Neural progenitor cell (in vitro differentiated cells): ENCODE measurements at regions not wholly inside any gene's neighbourhood (a gene's known extent, or its start where the extent isn't known, plus 50 kb on each side); places are given as distances from the start of the nearest gene placed in this dataset.

Experiments used
- DNase-seq: peaks from one replicate; pipeline ENCODE4 v3.0.0-alpha.2; 2016; ENCODE audit warnings: low spot score
- H2AFZ ChIP-seq: fragments of 200-600 bp; sonication (generic); replicated peaks from 2 replicates; pipeline ENCODE4 v1.6.1; 2016; ENCODE audit warnings: antibody characterized with exemption
- H3F3A ChIP-seq: fragments of 200-600 bp; sonication (generic); 2 replicates; pipeline ENCODE4 v1.6.1; 2016; ENCODE audit warnings: antibody characterized with exemption, low read depth
- H3K27ac ChIP-seq: fragments of 200-600 bp; sonication (generic); 2 replicates; pipeline ENCODE4 v1.5.1; 2016; ENCODE audit warnings: mild to moderate bottlenecking
- H3K27me3 ChIP-seq: fragments of 200-600 bp; sonication (generic); 2 replicates; pipeline ENCODE4 v1.6.1; 2016; ENCODE audit warnings: mild to moderate bottlenecking, moderate library complexity
- H3K36me3 ChIP-seq: fragments of 200-600 bp; sonication (generic); 2 replicates; pipeline ENCODE4 v1.5.1; 2016
- H3K4me1 ChIP-seq: fragments of 200-600 bp; sonication (generic); 2 replicates; pipeline ENCODE4 v1.6.1; 2016; ENCODE audit warnings: mixed run types
- H3K4me2 ChIP-seq: fragments of 200-600 bp; sonication (generic); 2 replicates; pipeline ENCODE4 v1.6.1; 2016
- H3K4me3 ChIP-seq: fragments of 200-600 bp; sonication (generic); 2 replicates; pipeline ENCODE4 v1.5.1; 2016
- H3K79me2 ChIP-seq: fragments of 200-600 bp; sonication (generic); 2 replicates; pipeline ENCODE4 v1.6.1; 2016; ENCODE audit warnings: low read depth
- H3K9ac ChIP-seq: fragments of 200-600 bp; sonication (generic); 2 replicates; pipeline ENCODE4 v1.6.1; 2016
- H3K9me3 ChIP-seq: fragments of 200-600 bp; sonication (generic); 2 replicates; pipeline ENCODE4 v1.5.1; 2016; ENCODE audit warnings: low read depth
- H4K20me1 ChIP-seq: fragments of 200-600 bp; sonication (generic); 2 replicates; pipeline ENCODE4 v1.6.1; 2016; ENCODE audit warnings: low read depth
- H3K27ac Mint-ChIP-seq: 3 replicates; pipeline ENCODE4 v1.8.0; 2021; ENCODE audit warnings: mixed read lengths
- H3K27me3 Mint-ChIP-seq: 2 replicates; pipeline ENCODE4 v1.8.0; 2022; ENCODE audit warnings: low read depth, mild to moderate bottlenecking, inconsistent platforms, moderate library complexity, mixed read lengths; ENCODE audit not compliant: insufficient read depth
- H3K36me3 Mint-ChIP-seq: 3 replicates; pipeline ENCODE4 v1.8.0; 2021; ENCODE audit warnings: mixed read lengths
- H3K4me1 Mint-ChIP-seq: 3 replicates; pipeline ENCODE4 v1.8.0; 2021; ENCODE audit warnings: mixed read lengths
- H3K4me3 Mint-ChIP-seq: 3 replicates; pipeline ENCODE4 v1.8.0; 2021; ENCODE audit warnings: mild to moderate bottlenecking, moderate library complexity, mixed read lengths
- H3K9me3 Mint-ChIP-seq: 3 replicates; pipeline ENCODE4 v1.8.0; 2020; ENCODE audit warnings: mixed read lengths
- CTCF ChIP-seq: fragments of 200-600 bp; sonication (generic); IDR thresholded peaks from 2 replicates; pipeline ENCODE4 v1.5.1; 2017; ENCODE audit warnings: antibody characterized with exemption, mild to moderate bottlenecking
- EZH2 ChIP-seq: fragments of 200-600 bp; sonication (generic); IDR thresholded peaks from 2 replicates; pipeline ENCODE4 v1.6.1; 2017; ENCODE audit warnings: antibody characterized with exemption, mild to moderate bottlenecking, moderate library complexity
- EZH2phosphoT487 ChIP-seq: fragments of 200-600 bp; sonication (generic); IDR thresholded peaks from 2 replicates; pipeline ENCODE4 v1.6.1; 2017; ENCODE audit warnings: antibody characterized with exemption

GRCh38 chr20:20799716-20800312, 87.4 kb upstream of the RALGAPA2 start:
- Histone ChIP-seq H4K20me1 (no peaks in the 10 kb centered on the region), H3K9ac (no peak overlapping the region), H3K9me3 (no peaks in the 10 kb centered on the region), H3K36me3 (no peaks in the 10 kb centered on the region), H2AFZ (no peak overlapping the region), H3K4me1 (peaks cover 5% of the 10 kb centered on the region), H3K27me3 (no peaks in the 10 kb centered on the region), H3K27ac (no peak overlapping the region), H3K79me2 (no peaks in the 10 kb centered on the region), H3K4me3 (no peak overlapping the region), H3K4me2 (no peak overlapping the region), H3F3A (no peaks in the 10 kb centered on the region)
- H3K4me1 Mint-ChIP-seq: peaks cover 38% of the 10 kb centered on the region
- TF ChIP-seq EZH2 (no peak), CTCF (no peak), EZH2phosphoT487 (no peak)
- no peaks in the 10 kb centered on the region for H3K36me3 Mint-ChIP-seq
- no peak overlapping the region for H3K4me3 Mint-ChIP-seq
- peaks cover 4% of the 10 kb centered on the region for H3K27me3 Mint-ChIP-seq
- no peak for DNase-seq
- no peaks in the 10 kb centered on the region for H3K9me3 Mint-ChIP-seq
- no peak overlapping the region for H3K27ac Mint-ChIP-seq

DNA sequence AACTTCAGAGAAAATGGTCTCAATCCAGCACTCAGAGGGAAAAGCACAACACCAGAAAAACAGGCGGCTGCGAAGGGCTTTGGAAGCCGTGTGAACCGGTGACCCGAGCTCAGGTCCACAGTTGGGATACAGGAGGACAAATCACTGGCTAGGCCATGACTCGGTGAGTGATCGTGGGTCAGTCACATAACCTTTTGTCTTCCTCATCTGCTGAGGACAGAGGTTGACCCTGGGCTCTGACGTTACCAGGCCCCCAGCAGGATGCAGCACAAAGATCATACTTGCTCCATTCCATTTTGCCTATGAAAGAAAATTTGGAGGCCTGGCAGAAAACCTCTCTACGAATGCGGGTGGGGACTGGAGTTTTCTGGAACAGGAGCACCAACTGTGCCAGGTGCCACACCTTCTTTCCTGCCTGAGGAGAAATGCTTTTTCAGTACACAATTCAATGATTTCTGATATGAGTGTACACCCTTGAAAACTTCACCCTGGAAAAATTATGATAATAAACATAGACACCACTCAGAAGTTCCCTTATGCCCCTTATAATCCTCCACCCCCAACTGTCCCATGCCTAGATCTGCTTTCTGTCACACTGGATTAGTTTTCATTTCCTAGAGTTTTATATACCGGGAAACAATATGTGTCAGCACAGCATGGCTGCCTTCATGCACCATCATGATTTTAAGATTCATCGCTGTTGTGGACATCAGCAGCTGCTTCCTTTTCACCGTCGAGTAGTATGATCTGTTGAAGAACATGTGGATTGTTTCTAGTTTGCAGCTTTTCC, 85.3 kb upstream of the RALGAPA2 start:
- Histone ChIP-seq H3K36me3 (no peaks in the 10 kb centered on the region), H3K27me3 (no peaks in the 10 kb centered on the region), H3K4me3 (no peak overlapping the region), H2AFZ (no peak overlapping the region), H4K20me1 (no peaks in the 10 kb centered on the region), H3K79me2 (no peaks in the 10 kb centered on the region), H3K4me1 (peaks cover 5% of the 10 kb centered on the region), H3K27ac (no peak overlapping the region), H3F3A (no peaks in the 10 kb centered on the region), H3K4me2 (peak overlapping the region; percentile 3), H3K9me3 (no peaks in the 10 kb centered on the region), H3K9ac (no peak overlapping the region)
- Mint-ChIP-seq H3K4me1 (peaks cover 39% of the 10 kb centered on the region), H3K4me3 (peak overlapping the region; percentile 32), H3K27me3 (peaks cover 8% of the 10 kb centered on the region), H3K36me3 (no peaks in the 10 kb centered on the region), H3K9me3 (no peaks in the 10 kb centered on the region), H3K27ac (peak overlapping the region; percentile 74)
- TF ChIP-seq CTCF (no peak), EZH2 (no peak), EZH2phosphoT487 (no peak)
- no peak for DNase-seq

DNA sequence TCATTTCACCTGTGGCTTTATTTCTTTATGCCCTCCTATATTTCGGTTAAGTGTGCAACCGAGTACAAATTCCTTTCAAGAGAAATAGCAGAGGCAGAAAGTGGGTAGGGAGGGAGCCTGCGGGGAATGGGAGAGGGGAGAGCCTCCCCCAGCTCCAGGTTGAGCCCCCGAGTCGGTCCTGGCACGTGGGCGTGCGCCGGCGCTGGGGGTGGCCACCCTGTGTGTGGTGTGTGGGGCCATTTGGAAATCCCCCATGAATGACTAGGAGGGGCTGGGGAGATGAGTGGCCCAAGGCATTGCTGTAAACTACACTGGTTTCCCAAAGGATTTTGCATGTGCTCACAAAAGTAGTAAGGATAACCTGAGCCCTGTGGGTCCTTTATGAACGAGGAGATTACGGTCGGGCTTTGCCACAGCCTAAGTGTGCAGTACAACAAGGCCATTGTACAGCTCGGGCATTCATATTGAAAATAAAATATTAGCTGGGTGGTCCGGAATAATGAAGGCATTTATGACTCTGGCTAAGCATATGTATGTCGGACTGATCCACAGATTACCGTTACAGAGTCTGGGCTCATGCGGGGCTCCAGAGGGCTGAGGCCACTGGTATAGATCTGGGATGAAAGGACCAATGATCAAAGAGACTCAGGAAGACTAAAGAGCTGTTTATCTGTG, 84.5 kb upstream of the RALGAPA2 start:
- H3K27me3 Mint-ChIP-seq: peaks cover 8% of the 10 kb centered on the region
- H3K27ac Mint-ChIP-seq: peak overlapping the region; percentile 74
- Histone ChIP-seq H2AFZ (no peak overlapping the region), H3K9ac (no peak overlapping the region), H3K27me3 (no peaks in the 10 kb centered on the region), H3K27ac (no peak overlapping the region), H4K20me1 (no peaks in the 10 kb centered on the region), H3K4me3 (no peak overlapping the region), H3K4me1 (peaks cover 5% of the 10 kb centered on the region), H3K79me2 (no peaks in the 10 kb centered on the region), H3F3A (no peaks in the 10 kb centered on the region), H3K36me3 (no peaks in the 10 kb centered on the region), H3K4me2 (peak overlapping the region; percentile 3), H3K9me3 (no peaks in the 10 kb centered on the region)
- H3K9me3 Mint-ChIP-seq: no peaks in the 10 kb centered on the region
- TF ChIP-seq CTCF (no peak), EZH2phosphoT487 (no peak), EZH2 (no peak)
- peaks cover 37% of the 10 kb centered on the region for H3K4me1 Mint-ChIP-seq
- H3K4me3 Mint-ChIP-seq: peak overlapping the region; percentile 32
- no peak for DNase-seq
- H3K36me3 Mint-ChIP-seq: no peaks in the 10 kb centered on the region
